IMR-90 (cell line): ENCODE measurements at regions not wholly inside any gene's neighbourhood (a gene's known extent, or its start where the extent isn't known, plus 50 kb on each side); places are given as distances from the start of the nearest gene placed in this dataset.

ENCODE experiments used
- ATAC-seq: fragments of 200-7000 bp; cut with Tn5 transposase; 2 replicates; pipeline ENCODE4 v1.9.1; 2020; ENCODE audit warnings: low read depth, mild to moderate bottlenecking, moderate library complexity
- BruUV-seq: library from RNA; stranded (reverse); fragments of 400-500 nt; replicated peaks from 2 replicates; lab custom pipeline; 2021; lab: Mats Ljungman, UMichigan
- CTCF ChIA-PET: fragments of 300-600 bp; formaldehyde crosslinking; extraction: SDS; loops from one replicate; lab custom pipeline; 2021; ENCODE audit warnings: antibody characterized with exemption; lab: Yijun Ruan, JAX
- POLR2A ChIA-PET: fragments of 300-600 bp; sonication (Branson Sonifier 250); formaldehyde crosslinking; loops from one replicate; lab custom pipeline; 2022; ENCODE audit warnings: antibody characterized with exemption; ENCODE audit not compliant: unreplicated experiment; lab: Charles Lee
- DNase-seq: peaks from one replicate; pipeline ENCODE4 v3.0.0; 2013
- H2AFZ ChIP-seq: replicated peaks from 2 replicates; pipeline ENCODE3; 2013; ENCODE audit warnings: low read length, mild to moderate bottlenecking; ENCODE audit not compliant: poor library complexity
- H2AK5ac ChIP-seq: 2 replicates; pipeline ENCODE4 v1.6.1; 2013; ENCODE audit warnings: low read depth, low read length, inconsistent platforms
- H2AK9ac ChIP-seq: replicated peaks from 2 replicates; pipeline ENCODE3; 2013; ENCODE audit warnings: mild to moderate bottlenecking, low read depth, low read length, moderate library complexity; ENCODE audit not compliant: poor library complexity
- H2BK120ac ChIP-seq: 2 replicates; pipeline ENCODE4 v1.6.1; 2013; ENCODE audit warnings: low read depth, low read length, inconsistent platforms
- H2BK15ac ChIP-seq: 3 replicates; pipeline ENCODE4 v1.6.1; 2013; ENCODE audit warnings: low read depth, low read length, inconsistent platforms
- H2BK20ac ChIP-seq: 2 replicates; pipeline ENCODE4 v1.6.1; 2013; ENCODE audit warnings: low read depth, mild to moderate bottlenecking, inconsistent platforms, low read length, moderate library complexity
- H2BK5ac ChIP-seq: 2 replicates; pipeline ENCODE4 v1.6.1; 2013; ENCODE audit warnings: mild to moderate bottlenecking, low read depth, low read length, inconsistent platforms; ENCODE audit not compliant: poor library complexity, severe bottlenecking
- H3K14ac ChIP-seq: replicated peaks from 2 replicates; pipeline ENCODE4 v1.6.1; 2013; ENCODE audit warnings: low read depth, low read length, inconsistent platforms
- H3K18ac ChIP-seq: 2 replicates; pipeline ENCODE4 v1.6.1; 2013; ENCODE audit warnings: low read depth, low read length, control low read depth
- H3K23ac ChIP-seq: 2 replicates; pipeline ENCODE4 v1.6.1; 2013; ENCODE audit warnings: low read depth, low read length, inconsistent platforms
- H3K27ac ChIP-seq: 2 replicates; pipeline ENCODE4 v1.5.1; 2013; ENCODE audit warnings: mild to moderate bottlenecking, control low read depth, low read length; ENCODE audit not compliant: insufficient read depth
- H3K27me3 ChIP-seq: 2 replicates; pipeline ENCODE4 v1.6.1; 2013; ENCODE audit warnings: low read length; ENCODE audit not compliant: control insufficient read depth, insufficient read depth
- H3K36me3 ChIP-seq: 2 replicates; pipeline ENCODE4 v1.6.1; 2013; ENCODE audit warnings: low read length, mixed read lengths; ENCODE audit not compliant: control insufficient read depth, insufficient read depth
- H3K4ac ChIP-seq: 2 replicates; pipeline ENCODE4 v1.6.1; 2013; ENCODE audit warnings: low read depth, low read length, inconsistent platforms
- H3K4me1 ChIP-seq: 2 replicates; pipeline ENCODE4 v1.6.1; 2013; ENCODE audit warnings: low read length, mixed read lengths; ENCODE audit not compliant: control insufficient read depth, insufficient read depth
- H3K4me2 ChIP-seq: 2 replicates; pipeline ENCODE4 v1.6.1; 2013; ENCODE audit warnings: low read depth, mild to moderate bottlenecking, control low read depth, low read length, moderate library complexity
- H3K4me3 ChIP-seq: 2 replicates; pipeline ENCODE4 v1.5.1; 2013; ENCODE audit warnings: low read depth, mild to moderate bottlenecking, control low read depth, low read length, moderate library complexity; ENCODE audit not compliant: insufficient read depth
- H3K56ac ChIP-seq: 2 replicates; pipeline ENCODE4 v1.6.1; 2013; ENCODE audit warnings: low read length, inconsistent platforms; ENCODE audit not compliant: insufficient read depth; ENCODE audit errors: extremely low read depth
- H3K79me1 ChIP-seq, 2 experiments: 2 replicates each; pipeline ENCODE4 v1.6.1; 2013; ENCODE audit warnings: low read length in 2 of 2, inconsistent platforms in 1 of 2, low read depth in 1 of 2
- H3K9ac ChIP-seq: 2 replicates; pipeline ENCODE4 v1.6.1; 2013; ENCODE audit warnings: low read depth, low read length, control low read depth
- H3K9me1 ChIP-seq: 2 replicates; pipeline ENCODE4 v1.6.1; 2013; ENCODE audit warnings: low read length, inconsistent platforms; ENCODE audit not compliant: insufficient read depth
- H3K9me3 ChIP-seq: 2 replicates; pipeline ENCODE4 v1.6.1; 2013; ENCODE audit warnings: low read length; ENCODE audit not compliant: control insufficient read depth, insufficient read depth
- H4K20me1 ChIP-seq: 2 replicates; pipeline ENCODE4 v1.6.1; 2013; ENCODE audit warnings: low read length, inconsistent platforms; ENCODE audit not compliant: insufficient read depth
- H4K5ac ChIP-seq: 2 replicates; pipeline ENCODE4 v1.6.1; 2013; ENCODE audit warnings: mild to moderate bottlenecking, low read depth, low read length, control low read depth
- H4K8ac ChIP-seq, 2 experiments: 2 replicates each; pipeline ENCODE4 v1.6.1; 2013; ENCODE audit warnings: low read depth in 2 of 2, low read length in 2 of 2, control low read depth in 1 of 2, inconsistent platforms in 1 of 2
- H4K91ac ChIP-seq: 2 replicates; pipeline ENCODE4 v1.6.1; 2013; ENCODE audit warnings: low read depth, low read length, inconsistent platforms; ENCODE audit not compliant: insufficient read depth
- BHLHE40 ChIP-seq: fragments of 150-350 bp; IDR thresholded peaks from 2 replicates; pipeline ENCODE4 v1.6.1; 2016; ENCODE audit warnings: mild to moderate bottlenecking, low read depth, low read length
- MAFK ChIP-seq: IDR thresholded peaks from 2 replicates; pipeline ENCODE4 v1.6.1; 2012; ENCODE audit warnings: low read depth, low read length, improper control_type of control experiment
- RAD21 ChIP-seq: IDR thresholded peaks from 2 replicates; pipeline ENCODE4 v1.6.1; 2012; ENCODE audit warnings: low read length, improper control_type of control experiment
- RCOR1 ChIP-seq: IDR thresholded peaks from 2 replicates; pipeline ENCODE4 v1.6.1; 2012; ENCODE audit warnings: mild to moderate bottlenecking, low read length, improper control_type of control experiment; ENCODE audit not compliant: insufficient replicate concordance
- SMC3 ChIP-seq: fragments of 150-350 bp; IDR thresholded peaks from 2 replicates; pipeline ENCODE4 v1.6.1; 2016; ENCODE audit warnings: low read depth, mild to moderate bottlenecking, antibody characterized with exemption, low read length, moderate library complexity
- WGBS, 2 experiments: methylation state at CpG; one replicate each; pipeline versions ENCODE4 v1.1.5 to v1.1.7; 2013; ENCODE audit warnings: missing lambda C conversion rate in 2 of 2; ENCODE audit not compliant: insufficient read length in 1 of 2; ENCODE audit errors: extremely low coverage in 2 of 2; 5-methylcytosine and 5-hydroxymethylcytosine counted together
- dilution Hi-C: fragments of 300-500 bp; cut with HindIII; formaldehyde crosslinking; loops from one replicate; pipeline ENCODE4 v1.14.3; 2018; ENCODE audit warnings: low sequenced_read_pairs; ENCODE audit not compliant: unreplicated experiment
- in situ Hi-C: fragments of 300-500 bp; cut with MboI; formaldehyde crosslinking; loops from 3 replicates; pipeline ENCODE4 v1.14.3; 2019; ENCODE audit warnings: low sequenced_read_pairs, inconsistent platforms, mixed read lengths
- intact Hi-C: fragments of 100-400 bp; cut with micrococcal nuclease; formaldehyde crosslinking; loops from 2 replicates; pipeline ENCODE4 v1.10.0; 2022

DNA sequence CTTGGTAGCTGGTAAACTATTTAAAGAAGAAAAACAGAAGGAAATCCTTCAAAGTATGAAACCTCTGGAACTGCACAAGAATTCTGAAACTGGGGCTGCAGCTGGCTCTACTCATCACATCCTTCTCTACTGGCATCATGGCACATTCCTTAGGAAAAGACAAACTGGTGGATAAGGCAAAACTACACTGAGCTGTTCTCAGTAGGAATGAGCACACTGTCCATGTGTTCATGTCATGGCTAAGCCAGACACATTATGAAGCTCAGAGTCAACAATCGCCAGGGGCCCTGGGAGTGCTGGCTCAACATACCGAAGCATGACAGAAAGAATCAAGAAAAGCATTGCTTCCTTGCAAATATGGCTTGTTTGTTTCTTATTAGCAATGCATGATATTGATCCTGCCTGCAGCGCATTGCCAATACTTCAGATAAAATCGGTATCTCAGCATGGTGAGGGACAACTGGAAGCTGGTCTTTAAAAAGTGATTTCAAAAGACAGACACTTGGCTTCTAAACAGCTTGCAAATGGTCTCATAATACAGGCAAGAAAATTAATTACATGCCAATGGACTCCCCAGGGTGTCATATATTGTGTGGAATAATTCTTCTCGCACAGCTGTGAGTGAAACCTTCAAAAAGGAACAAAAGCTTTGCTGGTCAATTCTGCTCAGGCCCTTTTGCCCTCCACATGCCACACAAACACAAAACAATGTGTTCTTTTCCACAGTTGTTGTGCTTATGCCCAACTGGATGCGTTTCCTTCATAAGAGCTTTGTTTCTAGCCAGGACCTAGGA lies 300.2 kb upstream of the VCX start:
- ATAC-seq = no peak
- no peaks in the 10 kb centered on the region for H3K4me1 ChIP-seq
- POLR2A ChIA-PET = no interaction called here

More for the DNA sequence above, 300.2 kb upstream of the VCX start:
- H3K4me3 ChIP-seq = no peak overlapping the region
- no peak overlapping the region for H2BK5ac ChIP-seq
- H3K27ac ChIP-seq = no peak overlapping the region
- H3K9me1 ChIP-seq = no peaks in the 10 kb centered on the region
- H2AK9ac ChIP-seq = no peak overlapping the region
- WGBS, 2 experiments = 39% methylated on average over 2 of the region's 6 CpGs; no CpG with 5 or more reads in 1 of the 2 experiments
- H3K14ac ChIP-seq = no peak overlapping the region
- CTCF ChIA-PET = no interaction called here
- H2BK120ac ChIP-seq = no peak overlapping the region
- no peaks in the 10 kb centered on the region for H4K20me1 ChIP-seq
- TF ChIP-seq BHLHE40 (no peak), SMC3 (no peak), RCOR1 (no peak), RAD21 (no peak), MAFK (no peak)
- peaks cover 8% of the 10 kb centered on the region for H3K9me3 ChIP-seq
- H3K79me1 ChIP-seq = no peaks in the 10 kb centered on the region
- no peak overlapping the region for H3K56ac ChIP-seq
- no peak for DNase-seq
- H3K4ac ChIP-seq = no peak overlapping the region
- H2BK15ac ChIP-seq = no peak overlapping the region
- H2BK20ac ChIP-seq = no peak overlapping the region
- H4K5ac ChIP-seq = no peak overlapping the region
- no peak overlapping the region for H4K8ac ChIP-seq
- no peak overlapping the region for H2AK5ac ChIP-seq
- H3K23ac ChIP-seq = no peak overlapping the region
- dilution Hi-C loops = no loop called here
- intact Hi-C loops = no loop called here
- in situ Hi-C loops = no loop called here
- H3K9ac ChIP-seq = no peak overlapping the region
- no peak overlapping the region for H3K18ac ChIP-seq
- H2AFZ ChIP-seq = no peak overlapping the region
- no peak overlapping the region for H3K4me2 ChIP-seq
- no TSS peak for BruUV-seq
- H3K36me3 ChIP-seq = no peaks in the 10 kb centered on the region
- H4K91ac ChIP-seq = no peak overlapping the region
- no peaks in the 10 kb centered on the region for H3K27me3 ChIP-seq
